ENCODE measurements at regions not wholly inside any gene's neighbourhood (a gene's known extent, or its start where the extent isn't known, plus 50 kb on each side); places are given as distances from the start of the nearest gene placed in this dataset.
A peak's percentile ranks its signal among the peaks of the same experiment; 100 is the strongest.
"Not testable (repeated sequence)": the region's sequence is repeated elsewhere in the genome, so short reads cannot be mapped to it uniquely, and the experiment has no call there.

- DNase-seq: peak; percentile 29
These were observed 139.6 kb downstream of the MYLK4 start for GRCh38 chr6:2611092-2611491.

- no peak for DNase-seq
These were observed 142.2 kb downstream of the MYLK4 start for GRCh38 chr6:2608503-2608902.

- no peak for DNase-seq
These were observed 150.4 kb downstream of the MYLK4 start for GRCh38 chr6:2600363-2600762.

- no peak for DNase-seq
These were observed 150.9 kb downstream of the MYLK4 start for GRCh38 chr6:2599817-2600216.

GRCh38 chr6:2598867-2599266 lies 151.9 kb downstream of the MYLK4 start:
- DNase-seq: no peak

- DNase-seq: no peak
These were observed 152.7 kb downstream of the MYLK4 start for GRCh38 chr6:2597991-2598390.

- not testable (repeated sequence) for DNase-seq
These were observed 153.3 kb downstream of the MYLK4 start for GRCh38 chr6:2597457-2597856.

- no peak for DNase-seq
These were observed 154.5 kb downstream of the MYLK4 start for GRCh38 chr6:2596222-2596621.

- DNase-seq: no peak
These were observed 155.9 kb downstream of the MYLK4 start for GRCh38 chr6:2594868-2595267.

- DNase-seq: no peak
These were observed 157.6 kb downstream of the MYLK4 start for GRCh38 chr6:2593167-2593566.

- DNase-seq: no peak
These were observed 161.5 kb downstream of the MYLK4 start for GRCh38 chr6:2589171-2589661.

GRCh38 chr6:2583459-2583858 lies 167.3 kb downstream of the MYLK4 start:
- no peak for DNase-seq

- no peak for DNase-seq
These were observed 168.5 kb downstream of the MYLK4 start for GRCh38 chr6:2582268-2582667.

GRCh38 chr6:2581611-2582010 lies 169.1 kb downstream of the MYLK4 start:
- no peak for DNase-seq

GRCh38 chr6:2581011-2581410 lies 169.7 kb downstream of the MYLK4 start:
- no peak for DNase-seq

GRCh38 chr6:2579804-2580570 lies 170.7 kb downstream of the MYLK4 start:
- DNase-seq: no peak

- no peak for DNase-seq
These were observed 171.4 kb downstream of the MYLK4 start for GRCh38 chr6:2579241-2579761.

GRCh38 chr6:2578767-2579166 lies 172.0 kb downstream of the MYLK4 start:
- no peak for DNase-seq

- no peak for DNase-seq
These were observed 174.2 kb downstream of the MYLK4 start for GRCh38 chr6:2576499-2576898.

- DNase-seq: no peak
These were observed 175.5 kb downstream of the MYLK4 start for GRCh38 chr6:2575236-2575635.

GRCh38 chr6:2569420-2569819 lies 181.3 kb downstream of the MYLK4 start:
- DNase-seq: not testable (repeated sequence)

GRCh38 chr6:2566048-2566447 lies 184.7 kb downstream of the MYLK4 start:
- no peak for DNase-seq

- no peak for DNase-seq
These were observed 185.2 kb downstream of the MYLK4 start for GRCh38 chr6:2565499-2565898.

- no peak for DNase-seq
These were observed 187.1 kb downstream of the MYLK4 start for GRCh38 chr6:2563635-2564034.

Measured in NCI-H226 (cell line).